Activated CD4-positive, CD25-positive, alpha-beta regulatory T cell treated with anti-CD3 and anti-CD28 coated beads, Interleukin-2, amount 50 U/mL, for 72 hours (primary cell): ENCODE measurements at regions not wholly inside any gene's neighbourhood (a gene's known extent, or its start where the extent isn't known, plus 50 kb on each side); places are given as distances from the start of the nearest gene placed in this dataset.
A peak's percentile ranks its signal among the peaks of the same experiment; 100 is the strongest.

ENCODE experiments used
- DNase-seq: peaks from one replicate; pipeline ENCODE4 v3.0.0; 2021

- no peak for DNase-seq
These were observed 88.3 kb upstream of the MSX1 start for GRCh38 chr4:4771160-4771559.

DNA sequence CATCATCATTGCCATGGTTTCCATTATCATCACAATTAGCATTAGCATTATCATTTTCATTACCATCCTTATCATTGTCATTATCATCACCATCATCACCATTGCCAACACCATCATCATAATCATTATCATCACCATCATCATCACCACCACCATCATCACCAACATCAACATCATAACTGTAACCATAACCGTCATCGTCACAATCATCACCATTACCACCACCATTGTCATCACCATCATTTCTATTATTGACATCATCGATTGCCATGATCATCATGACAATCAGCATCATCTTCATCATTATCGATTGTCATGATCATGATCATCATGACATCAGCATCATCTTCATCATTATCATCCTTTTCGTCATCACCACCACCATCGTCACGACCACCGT lies 88.9 kb upstream of the MSX1 start:
- no peak for DNase-seq

DNA sequence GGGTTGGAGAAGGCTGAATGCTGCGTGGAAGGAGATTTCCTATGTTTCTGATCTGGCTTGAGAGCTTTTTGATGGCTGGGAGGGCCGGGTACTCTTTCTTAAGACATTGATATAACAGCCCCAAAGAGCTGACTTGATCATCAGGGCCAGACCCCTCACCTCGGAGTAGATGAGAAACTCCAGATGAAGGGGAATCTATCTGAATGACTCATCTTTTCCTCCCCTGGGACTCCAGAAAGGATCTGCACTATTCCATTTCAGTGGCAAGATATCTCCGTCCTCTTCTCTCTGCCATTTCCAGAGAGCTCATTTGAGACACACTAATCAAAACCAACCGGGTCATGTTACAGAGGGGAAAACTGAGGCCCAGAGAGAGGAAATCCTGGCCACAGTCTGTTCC lies 92.9 kb upstream of the MSX1 start:
- DNase-seq: no peak

DNA sequence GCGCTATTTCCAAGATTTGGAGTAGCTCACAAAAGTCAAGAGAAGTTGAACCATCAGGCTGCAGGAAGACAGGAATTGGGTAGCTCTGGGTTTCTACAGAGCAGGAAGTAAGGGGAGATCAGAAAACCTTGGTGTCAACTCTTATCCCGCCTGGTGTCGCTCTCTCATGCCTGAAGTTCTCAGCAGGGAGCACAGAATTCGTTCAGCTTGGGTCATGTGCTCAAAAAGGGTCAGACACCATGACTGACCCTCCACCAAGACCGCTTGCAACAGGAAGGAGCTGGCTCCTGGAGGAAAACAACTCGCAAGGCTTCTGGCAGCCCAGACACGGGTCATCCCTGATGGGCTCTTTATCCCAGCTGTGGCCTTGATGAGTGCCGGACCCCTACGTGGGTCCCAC lies 93.7 kb upstream of the MSX1 start:
- DNase-seq: no peak

DNA sequence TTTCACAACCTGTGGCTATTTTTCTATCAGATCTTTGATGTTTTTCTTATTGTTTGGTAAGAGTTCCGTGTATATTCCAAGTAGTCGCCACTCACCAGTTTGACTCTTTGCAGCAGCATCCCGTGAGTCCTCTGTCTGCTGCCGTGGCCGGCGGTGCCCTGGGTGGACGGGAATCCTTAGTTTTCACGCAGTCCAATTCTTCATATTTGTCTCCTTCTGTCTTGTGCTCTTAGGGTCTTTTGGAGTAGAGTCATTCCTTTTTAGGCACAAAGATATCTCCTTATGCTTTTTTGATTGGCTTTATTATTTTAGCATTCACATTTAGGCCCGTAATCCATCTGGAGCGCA lies 94.9 kb upstream of the MSX1 start:
- DNase-seq: no peak

DNA sequence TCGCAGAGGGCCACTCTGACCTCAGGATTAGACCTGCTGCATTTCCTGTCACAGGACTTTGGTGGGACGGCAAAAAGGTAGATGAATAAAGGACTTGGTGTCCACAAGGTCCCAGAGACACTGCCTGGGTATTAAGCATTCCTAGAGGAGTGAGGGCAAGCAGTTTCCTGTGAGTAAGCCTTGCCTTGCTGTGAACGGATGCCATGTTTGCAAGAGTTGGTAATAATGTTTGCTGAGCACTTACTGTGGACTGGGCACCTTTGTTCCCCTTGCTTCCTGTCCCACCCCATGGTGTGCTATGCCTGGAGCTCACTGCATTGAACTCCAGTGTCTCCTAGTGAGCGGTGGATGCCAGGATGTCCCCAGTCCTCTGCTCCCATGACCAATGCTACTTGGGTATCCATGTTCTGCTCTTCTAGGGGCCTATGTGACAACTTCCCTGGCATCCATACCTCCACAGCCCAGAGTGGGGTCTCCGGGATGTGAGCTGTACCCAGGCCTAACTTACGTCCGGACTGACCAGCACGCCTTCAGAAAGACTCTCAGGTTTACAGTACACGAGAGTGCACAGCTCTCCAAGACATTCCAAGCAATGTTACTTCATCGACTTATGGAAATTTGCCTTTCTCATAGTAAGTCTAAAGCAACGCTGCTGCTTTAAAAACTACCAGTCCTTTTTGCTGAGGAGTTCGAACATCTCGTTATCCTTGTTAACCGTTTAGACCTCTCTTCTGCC lies 95.5 kb upstream of the MSX1 start:
- no peak for DNase-seq

DNA sequence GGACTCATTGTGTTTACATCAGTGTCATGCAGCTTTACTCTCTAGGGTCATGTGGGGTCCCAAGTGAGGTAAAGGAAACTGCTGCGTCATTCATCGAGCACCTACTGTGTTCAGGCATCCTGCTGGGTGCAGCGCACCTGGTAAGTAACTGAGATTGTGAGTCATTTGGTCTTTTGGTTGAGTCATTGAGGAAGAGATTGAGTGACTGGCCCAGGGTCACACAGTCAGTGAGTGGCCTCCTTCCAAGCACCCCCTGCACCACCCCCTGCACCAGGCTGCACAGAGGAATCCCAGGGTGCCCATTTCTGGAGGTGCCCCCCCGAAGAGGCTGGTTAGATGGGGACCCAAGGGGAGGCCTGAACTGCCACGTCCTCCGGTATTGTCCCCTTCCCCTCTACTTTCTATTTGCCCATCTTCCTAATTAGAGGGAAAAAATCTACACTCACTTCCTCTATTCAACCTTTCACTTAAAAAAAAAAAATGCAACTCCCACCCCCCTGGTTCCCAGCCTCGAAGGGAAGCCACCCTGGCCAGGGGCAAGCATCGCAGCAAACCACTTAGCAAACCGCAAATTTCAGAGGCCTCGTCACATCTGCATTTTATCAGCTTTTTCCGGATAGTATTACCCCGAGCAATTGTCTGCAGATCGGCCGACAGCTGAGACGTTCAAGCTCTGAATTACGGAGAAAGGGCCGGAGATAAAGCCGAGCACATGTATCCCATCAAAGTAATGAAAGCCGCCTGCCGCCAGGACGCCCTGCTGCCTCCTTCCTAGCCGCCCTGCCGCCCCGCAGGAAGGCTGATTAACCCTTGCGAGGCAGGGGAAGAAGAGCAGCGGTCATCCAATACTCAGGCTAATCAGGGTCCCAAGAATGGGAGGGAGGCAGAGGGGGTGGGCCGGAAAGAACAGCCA lies 96.3 kb upstream of the MSX1 start:
- DNase-seq: peak; percentile 44

DNA sequence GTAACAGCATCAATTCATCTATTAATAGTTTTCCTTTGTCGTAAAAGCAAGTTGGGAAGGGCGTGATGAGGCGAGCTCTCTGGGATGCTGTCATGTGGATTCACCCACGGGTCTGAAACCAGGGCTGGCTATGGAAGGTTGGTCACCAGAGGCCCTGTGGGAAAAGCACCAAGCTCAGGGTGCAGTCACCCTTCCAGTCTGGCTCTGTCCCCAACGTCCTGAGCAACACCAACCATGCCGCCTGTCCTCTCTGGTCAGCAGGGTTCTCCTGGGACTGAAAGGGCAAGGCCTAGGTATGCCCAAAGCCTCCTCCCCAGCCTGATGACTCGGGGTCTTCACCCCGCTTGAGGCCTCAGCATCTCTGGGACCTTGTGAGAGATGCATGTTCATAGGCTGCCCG lies 97.2 kb upstream of the MSX1 start:
- DNase-seq: no peak

DNA sequence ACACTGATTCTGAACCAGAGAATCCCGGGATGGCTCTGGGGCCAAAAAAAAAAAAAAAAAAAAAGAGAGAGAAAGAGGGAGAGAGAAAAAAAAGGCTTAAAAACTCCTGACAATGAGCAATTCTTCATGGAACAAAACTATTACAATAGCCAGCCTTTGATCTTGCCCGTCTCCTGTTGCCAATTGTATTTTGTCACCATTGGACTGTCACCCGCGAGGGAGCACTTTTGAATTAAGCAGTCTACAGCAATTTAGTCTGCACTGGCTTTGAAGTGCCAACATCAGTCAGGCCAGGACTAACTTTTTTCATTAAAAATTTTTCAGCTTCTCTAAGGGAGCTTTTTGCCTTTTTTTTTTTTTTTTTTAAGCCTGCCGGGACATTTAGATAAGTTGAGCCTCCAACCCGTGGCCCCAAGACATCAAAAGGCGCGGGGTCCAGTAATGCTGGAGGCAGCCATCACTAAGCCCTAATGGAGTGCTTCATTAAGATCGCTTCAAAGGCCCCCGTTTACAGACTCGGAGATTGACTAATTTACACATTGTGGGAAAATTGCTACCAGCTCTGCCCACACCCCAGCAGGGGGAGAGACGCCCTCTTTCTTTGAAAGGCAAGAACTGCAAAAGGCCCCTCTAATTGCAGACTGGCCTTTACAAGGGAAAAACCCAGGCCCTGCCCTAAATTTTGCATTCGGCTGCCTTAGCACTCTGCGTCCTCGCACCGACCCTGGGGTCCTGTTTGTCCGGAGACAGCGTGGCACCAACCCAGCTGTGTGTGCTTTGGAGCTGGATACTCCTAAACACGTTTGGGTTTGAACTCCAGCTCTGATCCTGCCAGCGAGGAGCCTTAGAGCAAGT lies 98.1 kb upstream of the MSX1 start:
- no peak for DNase-seq

DNA sequence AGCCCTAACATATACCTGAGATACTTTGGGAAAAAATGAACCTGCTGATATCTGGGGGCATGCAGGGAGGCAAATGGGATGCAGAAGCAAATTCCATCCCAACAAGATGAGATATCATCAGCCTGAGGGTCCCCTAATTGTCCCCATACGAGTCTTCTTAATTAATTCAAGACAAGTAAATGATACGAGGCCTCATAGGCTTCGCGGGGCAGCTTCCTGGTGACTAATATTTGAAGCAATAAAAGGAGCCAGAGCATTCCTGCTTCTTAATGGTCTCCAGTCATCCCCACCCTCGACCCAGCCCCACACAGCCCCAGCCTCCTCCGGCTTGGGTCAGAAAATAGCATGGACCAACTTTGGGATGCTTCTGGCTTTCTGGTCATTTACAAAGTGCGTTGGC lies 99.6 kb upstream of the MSX1 start:
- no peak for DNase-seq

GRCh38 chr4:4759232-4759631 lies 100.2 kb upstream of the MSX1 start:
- no peak for DNase-seq

DNA sequence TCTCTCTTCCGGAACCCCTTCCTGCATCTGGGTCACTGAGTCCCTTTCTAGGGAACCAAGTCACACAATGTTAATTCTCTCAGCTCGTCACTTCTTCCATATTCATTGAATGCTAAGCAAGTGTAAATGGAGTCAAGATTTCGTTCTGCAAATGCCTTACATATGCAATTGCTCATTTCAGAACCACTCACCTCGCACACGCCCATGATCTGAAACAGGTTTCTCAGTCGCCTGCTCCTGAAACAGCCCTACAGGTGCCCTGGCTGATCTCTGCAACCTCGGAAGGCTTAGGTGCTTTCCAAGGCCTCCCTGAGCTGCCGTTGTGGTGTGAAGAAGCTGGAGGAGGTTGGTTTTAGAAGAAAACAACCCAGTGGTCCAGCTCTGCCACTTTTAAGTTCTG lies 100.8 kb upstream of the MSX1 start:
- no peak for DNase-seq

- no peak for DNase-seq
These were observed 104.2 kb upstream of the MSX1 start for GRCh38 chr4:4755306-4755705.

DNA sequence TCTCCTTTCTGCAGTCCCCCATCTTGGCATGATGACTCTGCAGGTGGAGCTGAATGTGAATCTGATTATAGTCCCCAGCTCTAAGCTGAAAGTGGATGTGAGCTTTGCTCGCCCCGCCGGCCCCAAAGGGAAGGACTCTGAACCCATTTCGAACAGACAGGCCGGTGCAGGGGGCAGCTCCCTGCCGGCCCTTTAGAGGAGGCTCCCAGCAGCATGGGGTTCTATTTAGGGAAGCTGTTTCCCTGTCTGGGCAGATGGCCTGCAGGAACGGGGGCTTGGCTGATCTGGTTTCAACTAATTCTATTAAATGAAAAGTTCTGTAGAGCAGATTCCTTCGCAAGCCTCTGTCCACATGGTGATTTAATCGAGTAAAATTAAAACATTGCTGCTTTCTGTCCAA lies 104.8 kb upstream of the MSX1 start:
- no peak for DNase-seq

DNA sequence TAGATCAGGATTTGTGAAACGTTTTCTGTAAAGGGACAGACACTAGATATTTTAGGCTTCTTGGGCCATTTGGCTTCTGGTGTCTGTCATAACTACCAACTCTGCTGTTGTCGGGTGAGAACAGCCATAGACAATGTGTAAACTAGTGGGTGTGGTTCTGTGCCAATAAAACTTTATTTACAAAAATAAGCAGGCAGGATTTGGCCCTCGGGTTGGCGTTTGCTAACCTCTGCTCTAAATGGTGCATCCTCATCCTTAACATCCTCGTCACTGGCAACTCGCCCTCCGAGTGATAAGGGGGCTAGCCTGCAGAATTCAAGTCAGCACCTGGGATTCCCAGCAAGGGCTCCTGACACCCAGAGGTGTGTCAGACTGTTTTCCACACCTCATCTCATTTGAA lies 105.8 kb upstream of the MSX1 start:
- DNase-seq: no peak

- no peak for DNase-seq
These were observed 106.7 kb upstream of the MSX1 start for GRCh38 chr4:4752576-4753401.

- no peak for DNase-seq
These were observed 107.4 kb upstream of the MSX1 start for GRCh38 chr4:4752025-4752424.

- DNase-seq: no peak
These were observed 109.3 kb upstream of the MSX1 start for GRCh38 chr4:4750187-4750586.

DNA sequence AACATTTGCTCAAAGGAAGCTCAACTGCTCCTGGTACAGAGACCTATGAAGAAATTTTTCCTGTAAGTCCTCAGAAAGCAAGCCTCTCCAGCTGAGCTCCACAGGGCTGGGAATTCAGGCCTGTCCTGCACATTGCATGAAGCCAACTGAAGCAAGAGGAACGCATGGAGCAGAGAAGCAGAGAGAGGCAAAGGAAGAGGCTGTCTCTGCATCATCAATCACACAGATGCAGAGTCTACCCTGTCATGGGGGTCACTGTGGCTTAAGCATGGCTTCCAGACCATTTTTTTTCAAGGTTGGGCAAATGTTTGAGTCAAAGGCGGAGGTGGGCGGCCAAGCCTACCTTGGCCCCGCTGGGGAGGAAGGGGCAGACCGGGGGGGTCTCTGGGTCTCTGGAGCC lies 110.3 kb upstream of the MSX1 start:
- DNase-seq: no peak

- DNase-seq: no peak
These were observed 113.0 kb upstream of the MSX1 start for GRCh38 chr4:4746444-4746843.

DNA sequence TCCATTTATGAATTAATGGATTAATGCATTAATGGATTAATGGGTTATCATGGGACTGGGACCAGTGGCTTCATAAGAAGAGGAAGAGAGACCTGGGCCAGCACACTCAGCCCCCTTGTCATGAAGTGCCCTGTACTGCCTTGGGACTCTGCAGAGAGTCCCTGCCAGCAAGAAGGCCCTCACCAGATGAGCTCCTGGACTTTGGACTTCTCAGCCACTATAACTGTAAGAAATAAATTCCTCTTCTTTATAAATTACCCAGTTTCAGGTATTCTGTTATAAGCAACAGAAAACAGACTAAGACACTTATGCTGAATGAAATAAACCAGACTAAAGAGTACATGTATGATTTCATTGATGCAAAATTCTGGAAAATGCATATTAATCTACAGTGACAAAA lies 119.4 kb upstream of the MSX1 start:
- no peak for DNase-seq

- DNase-seq: no peak
These were observed 123.6 kb upstream of the MSX1 start for GRCh38 chr4:4735870-4736269.
